RWPE2 (cell line): ENCODE measurements at regions not wholly inside any gene's neighbourhood (a gene's known extent, or its start where the extent isn't known, plus 50 kb on each side); places are given as distances from the start of the nearest gene placed in this dataset.

Source experiments
- ATAC-seq: fragments of 200-7000 bp; cut with Tn5 transposase; 3 replicates; pipeline ENCODE4 v1.9.1; 2021; ENCODE audit warnings: low read depth
- DNase-seq: peaks from one replicate; pipeline ENCODE4 v3.0.0-alpha.2; 2020; ENCODE audit warnings: low spot score
- H3K27ac ChIP-seq: fragments of 450-650 bp; 2 replicates; pipeline ENCODE4 v1.5.1; 2017; ENCODE audit warnings: mild to moderate bottlenecking; ENCODE audit not compliant: poor library complexity, severe bottlenecking
- H3K27me3 ChIP-seq: fragments of 250-450 bp; sonication (Bioruptor Pico); 2 replicates; pipeline ENCODE4 v1.5.1; 2021; ENCODE audit warnings: mild to moderate bottlenecking, moderate library complexity; ENCODE audit not compliant: insufficient read depth, poor library complexity, severe bottlenecking
- H3K36me3 ChIP-seq: fragments of 250-450 bp; sonication (Bioruptor Pico); 2 replicates; pipeline ENCODE4 v1.5.1; 2020; ENCODE audit warnings: low read depth, mild to moderate bottlenecking, moderate library complexity
- H3K4me1 ChIP-seq: fragments of 250-450 bp; sonication (Bioruptor Pico); 2 replicates; pipeline ENCODE4 v1.5.1; 2021; ENCODE audit warnings: mild to moderate bottlenecking, moderate library complexity; ENCODE audit not compliant: insufficient read depth, poor library complexity, severe bottlenecking
- H3K4me3 ChIP-seq: fragments of 250-450 bp; sonication (Bioruptor Pico); 2 replicates; pipeline ENCODE4 v1.5.1; 2021; ENCODE audit warnings: mild to moderate bottlenecking, moderate library complexity; ENCODE audit not compliant: severe bottlenecking
- H3K9me3 ChIP-seq: fragments of 250-450 bp; sonication (Bioruptor Pico); 2 replicates; pipeline ENCODE4 v1.5.1; 2021; ENCODE audit warnings: mild to moderate bottlenecking, moderate library complexity; ENCODE audit not compliant: severe bottlenecking
- TF ChIP-seq, protein P1 (sequence below): fragments of 450-650 bp; IDR thresholded peaks from one replicate; pipeline ENCODE4 v1.5.1; 2017; ENCODE audit warnings: mild to moderate bottlenecking, moderate library complexity; ENCODE audit not compliant: poor library complexity, severe bottlenecking

DNA sequence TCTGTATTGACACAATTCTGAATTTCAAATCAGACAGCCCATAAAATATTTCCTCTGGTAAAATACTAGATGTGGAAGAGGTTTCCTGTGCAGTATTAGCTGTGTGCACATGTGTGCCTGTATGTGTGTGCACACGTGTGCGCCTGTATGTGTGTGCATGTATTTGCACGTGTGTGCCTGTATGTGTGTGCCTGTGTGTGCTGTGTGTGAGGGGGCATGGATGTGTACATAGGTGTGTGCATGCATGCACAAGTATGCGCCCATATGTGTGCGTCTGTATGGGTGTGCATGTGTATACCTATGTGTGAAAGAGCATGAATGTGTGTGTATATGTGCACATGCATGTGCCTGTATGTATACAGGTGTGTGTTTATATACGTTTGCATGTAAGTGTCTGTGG lies 191.4 kb downstream of the KLF6 start:
- no peak overlapping the region for H3K27ac ChIP-seq
- H3K4me3 ChIP-seq, result no peak overlapping the region
- no peaks in the 10 kb centered on the region for H3K9me3 ChIP-seq
- DNase-seq, result no peak
- no peaks in the 10 kb centered on the region for H3K27me3 ChIP-seq
- no peaks in the 10 kb centered on the region for H3K4me1 ChIP-seq
- ATAC-seq, result no peak
- TF ChIP-seq, protein P1, sequence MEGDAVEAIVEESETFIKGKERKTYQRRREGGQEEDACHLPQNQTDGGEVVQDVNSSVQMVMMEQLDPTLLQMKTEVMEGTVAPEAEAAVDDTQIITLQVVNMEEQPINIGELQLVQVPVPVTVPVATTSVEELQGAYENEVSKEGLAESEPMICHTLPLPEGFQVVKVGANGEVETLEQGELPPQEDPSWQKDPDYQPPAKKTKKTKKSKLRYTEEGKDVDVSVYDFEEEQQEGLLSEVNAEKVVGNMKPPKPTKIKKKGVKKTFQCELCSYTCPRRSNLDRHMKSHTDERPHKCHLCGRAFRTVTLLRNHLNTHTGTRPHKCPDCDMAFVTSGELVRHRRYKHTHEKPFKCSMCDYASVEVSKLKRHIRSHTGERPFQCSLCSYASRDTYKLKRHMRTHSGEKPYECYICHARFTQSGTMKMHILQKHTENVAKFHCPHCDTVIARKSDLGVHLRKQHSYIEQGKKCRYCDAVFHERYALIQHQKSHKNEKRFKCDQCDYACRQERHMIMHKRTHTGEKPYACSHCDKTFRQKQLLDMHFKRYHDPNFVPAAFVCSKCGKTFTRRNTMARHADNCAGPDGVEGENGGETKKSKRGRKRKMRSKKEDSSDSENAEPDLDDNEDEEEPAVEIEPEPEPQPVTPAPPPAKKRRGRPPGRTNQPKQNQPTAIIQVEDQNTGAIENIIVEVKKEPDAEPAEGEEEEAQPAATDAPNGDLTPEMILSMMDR, result no peak
- H3K36me3 ChIP-seq, result no peaks in the 10 kb centered on the region

DNA sequence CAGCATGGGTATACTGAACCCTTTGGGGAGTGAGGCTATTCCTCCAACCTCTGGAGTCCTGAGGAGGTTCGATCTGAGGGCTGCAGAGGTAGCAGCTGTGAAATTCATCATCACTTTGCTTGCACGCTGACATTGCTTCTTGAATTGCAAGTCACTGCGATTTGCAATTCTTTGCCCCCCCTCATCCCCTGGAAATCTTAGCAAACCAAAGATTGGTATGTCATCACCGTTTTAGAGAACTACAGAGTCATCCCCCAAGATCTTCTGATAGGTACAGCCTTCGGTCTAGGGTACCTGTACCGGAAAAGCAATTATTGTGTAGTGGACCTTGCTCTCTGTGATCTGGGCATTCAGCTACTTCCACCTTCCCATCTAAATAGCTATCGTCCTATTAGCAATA lies 192.6 kb downstream of the KLF6 start:
- Histone ChIP-seq H3K9me3 (no peaks in the 10 kb centered on the region), H3K27me3 (no peaks in the 10 kb centered on the region), H3K27ac (no peak overlapping the region), H3K4me1 (no peaks in the 10 kb centered on the region), H3K4me3 (no peak overlapping the region), H3K36me3 (no peaks in the 10 kb centered on the region)
- DNase-seq, result no peak
- TF ChIP-seq, protein P1, result no peak
- ATAC-seq, result no peak

DNA sequence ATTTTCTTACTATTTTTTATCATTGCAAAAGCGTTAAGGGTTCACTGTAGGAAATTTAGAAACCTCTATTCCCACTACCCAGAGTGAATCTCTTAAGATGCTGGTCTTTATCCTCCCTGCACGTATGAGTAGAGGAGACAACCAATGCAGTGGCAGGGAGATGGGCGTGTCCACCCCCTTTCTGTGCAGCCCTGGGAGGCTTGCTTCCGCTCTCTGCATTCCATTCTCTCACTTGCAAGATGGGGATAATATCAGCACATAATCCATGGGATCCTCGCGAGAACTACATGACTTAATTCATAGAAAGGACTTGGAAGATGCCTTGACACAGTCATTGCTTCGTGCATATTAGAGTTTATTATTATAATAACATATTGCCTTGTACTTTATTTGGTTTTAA lies 196.2 kb downstream of the KLF6 start:
- ATAC-seq, result no peak

DNA sequence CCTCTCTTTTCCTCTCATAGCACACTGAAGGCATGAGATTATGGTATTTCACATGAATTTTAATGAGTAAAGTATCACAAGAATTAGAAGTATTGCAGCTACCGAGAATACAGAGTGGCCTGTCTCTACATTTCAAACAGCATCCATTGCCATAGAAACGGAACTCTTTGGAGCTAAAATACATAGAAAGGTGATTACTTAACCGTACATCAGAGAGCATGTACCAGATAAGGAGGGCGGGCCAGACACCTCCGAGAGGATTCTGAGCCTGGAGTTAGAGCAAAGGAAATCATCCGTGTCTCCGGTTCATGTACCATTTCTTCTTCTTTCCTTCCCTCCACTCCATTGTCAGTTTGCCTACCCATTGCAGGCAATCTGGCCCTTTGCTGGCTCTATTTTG lies 196.7 kb downstream of the KLF6 start:
- no peak for DNase-seq
- ATAC-seq, result no peak
- Histone ChIP-seq H3K4me3 (no peak overlapping the region), H3K36me3 (no peaks in the 10 kb centered on the region), H3K27ac (no peak overlapping the region), H3K9me3 (no peaks in the 10 kb centered on the region), H3K4me1 (no peaks in the 10 kb centered on the region), H3K27me3 (no peaks in the 10 kb centered on the region)
- TF ChIP-seq, protein P1, result no peak

More for the DNA sequence above, 196.2 kb downstream of the KLF6 start:
- Histone ChIP-seq H3K4me3 (no peak overlapping the region), H3K27me3 (no peaks in the 10 kb centered on the region), H3K27ac (no peak overlapping the region), H3K9me3 (no peaks in the 10 kb centered on the region), H3K4me1 (no peaks in the 10 kb centered on the region), H3K36me3 (no peaks in the 10 kb centered on the region)
- TF ChIP-seq, protein P1, result no peak
- DNase-seq, result no peak

DNA sequence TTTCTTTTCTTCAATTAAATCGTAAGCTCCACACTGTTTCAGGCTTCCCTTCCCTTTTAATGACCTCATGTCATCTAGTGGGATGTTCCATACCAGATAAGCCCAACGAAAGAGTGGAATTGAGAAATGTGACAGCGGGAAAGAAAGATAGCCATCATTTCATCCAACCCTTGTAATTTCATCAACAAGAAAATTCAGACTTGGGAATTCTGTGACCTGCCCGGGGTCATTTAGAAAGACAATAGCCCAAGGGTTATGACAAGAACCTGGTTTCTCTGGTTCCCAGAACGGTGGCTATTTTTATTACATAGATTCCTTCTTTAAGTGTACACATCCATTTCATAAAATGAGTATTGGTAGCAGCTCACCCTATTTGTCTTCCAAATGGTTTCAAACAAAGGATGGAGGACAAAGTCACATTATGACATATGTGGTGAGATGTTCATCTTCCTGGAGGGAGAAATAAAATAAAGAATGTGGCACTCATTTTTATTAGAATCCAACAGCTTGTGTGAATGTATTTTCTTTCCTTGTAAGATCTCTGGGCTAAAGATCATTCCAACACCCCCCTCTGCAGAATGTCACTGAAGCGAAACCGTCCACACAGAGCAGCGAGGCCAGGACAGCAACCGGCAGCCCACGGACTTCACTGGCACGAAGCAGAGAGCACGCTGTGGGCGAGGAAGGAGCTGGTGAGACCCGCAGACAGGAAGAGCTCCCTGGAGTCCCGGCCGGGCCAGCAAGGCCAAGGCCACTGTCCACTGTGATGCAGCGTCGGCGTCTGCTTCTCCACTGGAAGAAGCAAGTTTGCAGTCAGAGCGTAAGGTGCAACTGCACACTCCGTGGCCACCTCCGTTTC lies 199.9 kb downstream of the KLF6 start:
- ATAC-seq (no peak), DNase-seq (no peak)
- H3K27ac ChIP-seq, result no peak overlapping the region
- H3K27me3 ChIP-seq, result no peaks in the 10 kb centered on the region
- no peaks in the 10 kb centered on the region for H3K4me1 ChIP-seq
- TF ChIP-seq, protein P1, result no peak
- no peaks in the 10 kb centered on the region for H3K36me3 ChIP-seq
- no peaks in the 10 kb centered on the region for H3K9me3 ChIP-seq
- H3K4me3 ChIP-seq, result no peak overlapping the region
